PC-9 (cell line): ENCODE measurements at regions not wholly inside any gene's neighbourhood (a gene's known extent, or its start where the extent isn't known, plus 50 kb on each side); places are given as distances from the start of the nearest gene placed in this dataset.

Source experiments
- BruUV-seq: library from RNA; stranded (reverse); fragments of 400-500 nt; replicated peaks from 2 replicates; lab custom pipeline; 2021; lab: Mats Ljungman, UMichigan
- CTCF ChIA-PET: fragments of 300-600 bp; sonication (Branson Sonifier 250); formaldehyde crosslinking; loops from one replicate; lab custom pipeline; 2022; ENCODE audit warnings: antibody characterized with exemption; lab: Charles Lee
- POLR2A ChIA-PET: fragments of 300-600 bp; sonication (Branson Sonifier 250); formaldehyde crosslinking; loops from one replicate; lab custom pipeline; 2022; ENCODE audit warnings: antibody characterized with exemption; ENCODE audit not compliant: unreplicated experiment; lab: Charles Lee
- DNase-seq, 2 experiments: peaks; one replicate each; pipeline versions ENCODE4 v3.0.0 to v3.0.0-alpha.2; 2015 to 2022; ENCODE audit warnings: mixed read lengths in 1 of 2
- H2AFZ ChIP-seq: fragments of 200-600 bp; sonication (generic); 2 replicates; pipeline ENCODE4 v1.8.1; 2017; ENCODE audit warnings: antibody characterized with exemption
- H3F3A ChIP-seq: fragments of 200-600 bp; sonication (generic); 2 replicates; pipeline ENCODE4 v1.8.1; 2017; ENCODE audit warnings: antibody characterized with exemption, mild to moderate bottlenecking, low read depth; ENCODE audit not compliant: insufficient read depth
- H3K27ac ChIP-seq: fragments of 200-600 bp; sonication (generic); 2 replicates; pipeline ENCODE4 v1.6.1; 2016; ENCODE audit warnings: mixed run types
- H3K27me3 ChIP-seq: fragments of 200-600 bp; sonication (generic); 2 replicates; pipeline ENCODE4 v1.6.1; 2016; ENCODE audit warnings: low read depth, mixed run types; ENCODE audit not compliant: insufficient read depth
- H3K36me3 ChIP-seq: fragments of 200-600 bp; sonication (generic); 2 replicates; pipeline ENCODE4 v1.6.1; 2016; ENCODE audit warnings: low read depth, mixed run types
- H3K4me1 ChIP-seq: fragments of 200-600 bp; sonication (generic); replicated peaks from 2 replicates; pipeline ENCODE4 v1.6.1; 2016; ENCODE audit warnings: mixed run types; ENCODE audit not compliant: insufficient read depth
- H3K4me2 ChIP-seq: fragments of 200-600 bp; sonication (generic); 2 replicates; pipeline ENCODE4 v1.6.1; 2017; ENCODE audit warnings: mixed run types
- H3K4me3 ChIP-seq: fragments of 200-600 bp; sonication (generic); 2 replicates; pipeline ENCODE4 v1.6.1; 2016; ENCODE audit warnings: mixed run types
- H3K79me2 ChIP-seq: fragments of 200-600 bp; sonication (generic); 2 replicates; pipeline ENCODE4 v1.6.1; 2017; ENCODE audit warnings: low read depth, mixed run types
- H3K9me2 ChIP-seq: fragments of 200-600 bp; sonication (generic); 2 replicates; pipeline ENCODE4 v1.8.1; 2017; ENCODE audit warnings: mild to moderate bottlenecking; ENCODE audit not compliant: insufficient read depth
- H3K9me3 ChIP-seq: fragments of 200-600 bp; sonication (generic); 2 replicates; pipeline ENCODE4 v1.8.1; 2016; ENCODE audit warnings: low read depth; ENCODE audit not compliant: insufficient read depth
- H4K20me1 ChIP-seq: fragments of 200-600 bp; sonication (generic); 2 replicates; pipeline ENCODE4 v1.8.1; 2017; ENCODE audit not compliant: insufficient read depth
- EZH2 ChIP-seq: fragments of 200-600 bp; sonication (generic); IDR thresholded peaks from 2 replicates; pipeline ENCODE4 v1.8.0; 2017; ENCODE audit warnings: antibody characterized with exemption, low read depth
- intact Hi-C: fragments of 100-400 bp; cut with micrococcal nuclease; formaldehyde crosslinking; loops from one replicate; pipeline ENCODE4 v1.10.0; 2022; ENCODE audit not compliant: unreplicated experiment
- TF ChIP-seq, protein P1 (sequence below): fragments of 200-600 bp; sonication (generic); conservative IDR thresholded peaks from 2 replicates; pipeline ENCODE4 v1.6.1; 2017; ENCODE audit warnings: mixed run types, antibody characterized with exemption, mild to moderate bottlenecking, moderate library complexity

DNA sequence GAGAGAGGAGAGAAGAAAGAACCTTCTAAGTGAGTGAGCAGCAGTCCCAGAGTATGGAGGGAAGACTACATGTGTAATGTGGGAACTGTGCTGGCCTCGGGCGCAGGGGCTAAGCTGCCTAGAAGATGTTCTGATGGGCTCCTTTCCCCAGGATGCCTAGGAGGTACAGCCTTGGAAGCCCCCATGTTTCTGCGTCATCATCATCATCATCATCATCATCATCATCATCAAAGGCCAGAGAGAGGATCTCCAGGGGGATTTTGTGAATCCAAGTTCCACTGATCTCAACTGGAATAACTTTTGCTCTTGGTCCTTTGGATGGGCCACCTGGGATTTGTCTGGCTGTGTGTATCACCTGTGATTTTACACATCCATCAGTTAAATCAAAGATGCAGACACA lies 86.0 kb downstream of the BUB3 start:
- Histone ChIP-seq H2AFZ (no peak overlapping the region), H3K27me3 (no peaks in the 10 kb centered on the region), H3K9me3 (no peaks in the 10 kb centered on the region; the same call in 1 of the 2 replicates), H3K4me3 (no peak overlapping the region), H4K20me1 (no peaks in the 10 kb centered on the region), H3F3A (no peaks in the 10 kb centered on the region), H3K4me2 (no peak overlapping the region), H3K27ac (no peak overlapping the region), H3K9me2 (no peaks in the 10 kb centered on the region), H3K79me2 (no peaks in the 10 kb centered on the region), H3K36me3 (no peaks in the 10 kb centered on the region), H3K4me1 (no peaks in the 10 kb centered on the region)
- DNase-seq: no peak
- no TSS peak for BruUV-seq
- POLR2A ChIA-PET: no interaction called here
- CTCF ChIA-PET: no interaction called here
- intact Hi-C loops: no loop called here
- TF ChIP-seq EZH2: no peak
- TF ChIP-seq, protein P1, sequence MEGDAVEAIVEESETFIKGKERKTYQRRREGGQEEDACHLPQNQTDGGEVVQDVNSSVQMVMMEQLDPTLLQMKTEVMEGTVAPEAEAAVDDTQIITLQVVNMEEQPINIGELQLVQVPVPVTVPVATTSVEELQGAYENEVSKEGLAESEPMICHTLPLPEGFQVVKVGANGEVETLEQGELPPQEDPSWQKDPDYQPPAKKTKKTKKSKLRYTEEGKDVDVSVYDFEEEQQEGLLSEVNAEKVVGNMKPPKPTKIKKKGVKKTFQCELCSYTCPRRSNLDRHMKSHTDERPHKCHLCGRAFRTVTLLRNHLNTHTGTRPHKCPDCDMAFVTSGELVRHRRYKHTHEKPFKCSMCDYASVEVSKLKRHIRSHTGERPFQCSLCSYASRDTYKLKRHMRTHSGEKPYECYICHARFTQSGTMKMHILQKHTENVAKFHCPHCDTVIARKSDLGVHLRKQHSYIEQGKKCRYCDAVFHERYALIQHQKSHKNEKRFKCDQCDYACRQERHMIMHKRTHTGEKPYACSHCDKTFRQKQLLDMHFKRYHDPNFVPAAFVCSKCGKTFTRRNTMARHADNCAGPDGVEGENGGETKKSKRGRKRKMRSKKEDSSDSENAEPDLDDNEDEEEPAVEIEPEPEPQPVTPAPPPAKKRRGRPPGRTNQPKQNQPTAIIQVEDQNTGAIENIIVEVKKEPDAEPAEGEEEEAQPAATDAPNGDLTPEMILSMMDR: no peak

DNA sequence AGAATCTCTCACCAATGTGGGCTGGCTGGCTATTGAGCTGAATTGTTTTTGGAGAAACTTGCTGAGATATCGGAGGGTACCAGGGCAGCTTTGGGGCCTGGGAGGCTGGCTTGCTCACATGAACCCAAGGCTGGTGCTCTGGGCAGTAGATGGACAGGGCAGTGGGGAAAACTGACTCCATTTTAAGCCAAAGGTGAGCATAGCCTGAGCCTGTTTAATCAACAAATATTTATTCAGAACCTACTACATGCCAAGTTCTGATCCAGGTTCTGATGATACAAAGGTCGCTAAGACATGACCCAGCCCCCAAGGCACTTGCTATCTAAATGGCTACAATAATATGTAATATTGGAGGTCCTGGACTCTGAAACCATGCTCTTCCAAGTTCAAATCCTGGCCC lies 86.6 kb downstream of the BUB3 start:
- no peak for DNase-seq
- H4K20me1 ChIP-seq: no peaks in the 10 kb centered on the region
- no peaks in the 10 kb centered on the region for H3F3A ChIP-seq
- no peaks in the 10 kb centered on the region for H3K4me1 ChIP-seq
- H3K79me2 ChIP-seq: no peaks in the 10 kb centered on the region
- H3K27me3 ChIP-seq: no peaks in the 10 kb centered on the region
- no peak overlapping the region for H3K27ac ChIP-seq
- H3K9me3 ChIP-seq: no peaks in the 10 kb centered on the region
- BruUV-seq: no TSS peak
- H2AFZ ChIP-seq: no peak overlapping the region
- intact Hi-C loops: no loop called here
- no peaks in the 10 kb centered on the region for H3K36me3 ChIP-seq
- no peaks in the 10 kb centered on the region for H3K9me2 ChIP-seq
- ChIA-PET CTCF (no interaction called here), POLR2A (no interaction called here)
- TF ChIP-seq, protein P1: no peak
- TF ChIP-seq EZH2: no peak
- no peak overlapping the region for H3K4me2 ChIP-seq
- H3K4me3 ChIP-seq: no peak overlapping the region

DNA sequence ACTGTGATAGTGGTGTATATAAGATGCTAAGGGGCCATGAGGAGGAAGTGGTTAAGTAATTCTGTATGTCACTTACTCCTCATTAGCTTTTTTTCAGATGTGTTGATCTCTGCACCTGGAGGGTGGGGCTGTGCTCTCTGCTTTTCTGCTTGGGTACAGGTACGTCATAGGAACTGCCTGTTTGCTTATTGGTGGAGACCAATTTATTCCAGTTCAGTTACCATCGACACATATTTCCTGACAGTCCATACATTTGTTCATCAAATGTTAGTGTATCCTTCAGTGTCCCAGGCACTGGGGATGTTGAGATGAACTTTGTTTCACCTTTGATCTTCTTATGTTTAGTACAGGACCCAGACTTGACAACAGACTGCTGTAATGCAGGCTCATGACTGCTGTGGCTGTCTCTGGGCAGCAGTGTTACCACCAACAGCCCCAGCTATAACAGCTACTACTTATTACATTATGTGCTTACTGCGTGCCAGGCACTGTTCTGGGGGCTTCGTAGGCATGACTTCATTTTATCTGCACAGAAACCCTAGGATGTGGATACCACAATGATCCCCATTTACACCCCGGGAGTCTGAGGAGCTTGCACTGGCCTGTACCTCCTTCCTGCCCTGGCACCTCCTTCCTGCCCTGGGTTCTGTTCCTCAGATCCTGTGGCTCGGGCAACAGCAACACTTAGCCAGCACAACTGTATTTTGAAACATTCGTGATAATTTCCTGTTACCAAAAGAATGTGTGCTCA lies 87.4 kb downstream of the BUB3 start:
- ChIA-PET POLR2A (no interaction called here), CTCF (no interaction called here)
- Histone ChIP-seq H3K27me3 (no peaks in the 10 kb centered on the region), H3K36me3 (no peaks in the 10 kb centered on the region), H2AFZ (no peak overlapping the region), H3K9me2 (no peaks in the 10 kb centered on the region), H3K4me2 (no peak overlapping the region), H3K9me3 (no peaks in the 10 kb centered on the region), H3K4me1 (no peaks in the 10 kb centered on the region), H3K79me2 (no peaks in the 10 kb centered on the region), H4K20me1 (no peaks in the 10 kb centered on the region), H3K4me3 (no peak overlapping the region), H3F3A (no peaks in the 10 kb centered on the region), H3K27ac (no peak overlapping the region)
- no peak for DNase-seq
- BruUV-seq: no TSS peak
- intact Hi-C loops: no loop called here
- no peak for TF ChIP-seq EZH2
- TF ChIP-seq, protein P1: no peak
